ENCODE measurements at regions not wholly inside any gene's neighbourhood (a gene's known extent, or its start where the extent isn't known, plus 50 kb on each side); places are given as distances from the start of the nearest gene placed in this dataset.

- TF ChIP-seq, protein P1, sequence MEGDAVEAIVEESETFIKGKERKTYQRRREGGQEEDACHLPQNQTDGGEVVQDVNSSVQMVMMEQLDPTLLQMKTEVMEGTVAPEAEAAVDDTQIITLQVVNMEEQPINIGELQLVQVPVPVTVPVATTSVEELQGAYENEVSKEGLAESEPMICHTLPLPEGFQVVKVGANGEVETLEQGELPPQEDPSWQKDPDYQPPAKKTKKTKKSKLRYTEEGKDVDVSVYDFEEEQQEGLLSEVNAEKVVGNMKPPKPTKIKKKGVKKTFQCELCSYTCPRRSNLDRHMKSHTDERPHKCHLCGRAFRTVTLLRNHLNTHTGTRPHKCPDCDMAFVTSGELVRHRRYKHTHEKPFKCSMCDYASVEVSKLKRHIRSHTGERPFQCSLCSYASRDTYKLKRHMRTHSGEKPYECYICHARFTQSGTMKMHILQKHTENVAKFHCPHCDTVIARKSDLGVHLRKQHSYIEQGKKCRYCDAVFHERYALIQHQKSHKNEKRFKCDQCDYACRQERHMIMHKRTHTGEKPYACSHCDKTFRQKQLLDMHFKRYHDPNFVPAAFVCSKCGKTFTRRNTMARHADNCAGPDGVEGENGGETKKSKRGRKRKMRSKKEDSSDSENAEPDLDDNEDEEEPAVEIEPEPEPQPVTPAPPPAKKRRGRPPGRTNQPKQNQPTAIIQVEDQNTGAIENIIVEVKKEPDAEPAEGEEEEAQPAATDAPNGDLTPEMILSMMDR (conservative IDR thresholded peaks at IDR 0.05) = no peak
- no peak for TF ChIP-seq ZFX (IDR thresholded peaks at IDR 0.05)
Observed at GRCh38 chr9:93846349-93846748, 108.8 kb downstream of the BARX1 start.

Measured in C4-2B (cell line).